CD4-positive, CD25-positive, alpha-beta regulatory T cell (primary cell): ENCODE measurements at regions not wholly inside any gene's neighbourhood (a gene's known extent, or its start where the extent isn't known, plus 50 kb on each side); places are given as distances from the start of the nearest gene placed in this dataset.

Experiments
- ATAC-seq, 2 donors: fragments of 150-1000 bp; cut with Tn5 transposase; one replicate each; pipeline ENCODE4 v1.10.0; 2021; ENCODE audit warnings: low read depth in 2 of 2, moderate number of reproducible peaks in 2 of 2, moderate library complexity in 1 of 2
- DNase-seq, 3 donors: peaks; one replicate each; pipeline versions ENCODE4 v3.0.0 to v3.0.0-alpha.2; 2012 to 2022; ENCODE audit warnings: mixed read lengths in 1 of 3
- H3K27ac ChIP-seq: one replicate; pipeline ENCODE4 v1.7.0; 2013; ENCODE audit warnings: mild to moderate bottlenecking, low read length; ENCODE audit not compliant: insufficient read depth, poor library complexity, severe bottlenecking
- H3K27me3 ChIP-seq: one replicate; pipeline ENCODE4 v1.7.0; 2013; ENCODE audit warnings: low read length; ENCODE audit not compliant: control insufficient read depth, insufficient read depth
- H3K36me3 ChIP-seq: one replicate; pipeline ENCODE4 v1.7.0; 2013; ENCODE audit warnings: mild to moderate bottlenecking, low read length, moderate library complexity; ENCODE audit not compliant: control insufficient read depth, insufficient read depth
- H3K4me1 ChIP-seq: 2 replicates; pipeline ENCODE4 v1.7.0; 2013; ENCODE audit warnings: mild to moderate bottlenecking, low read length; ENCODE audit not compliant: insufficient read depth, control insufficient read depth, poor library complexity, severe bottlenecking
- H3K4me3 ChIP-seq: one replicate; pipeline ENCODE4 v1.7.0; 2013; ENCODE audit warnings: low read depth, mild to moderate bottlenecking, low read length, moderate library complexity
- H3K9me3 ChIP-seq, 2 experiments: 1 replicate in 1 of 2; 2 replicates in 1 of 2; pipeline ENCODE4 v1.7.0; 2013; ENCODE audit warnings: low read length in 2 of 2, mild to moderate bottlenecking in 1 of 2, moderate library complexity in 1 of 2; ENCODE audit not compliant: control insufficient read depth in 2 of 2
- H3K27ac Mint-ChIP-seq, 3 donors: one replicate each; pipeline ENCODE4 v1.8.0; 2020 to 2022; ENCODE audit warnings: mild to moderate bottlenecking in 3 of 3, mixed read lengths in 3 of 3, moderate library complexity in 2 of 3
- H3K27me3 Mint-ChIP-seq: one replicate; pipeline ENCODE4 v1.8.0; 2022; ENCODE audit warnings: mild to moderate bottlenecking, mixed read lengths
- H3K36me3 Mint-ChIP-seq: one replicate; pipeline ENCODE4 v1.8.0; 2020; ENCODE audit warnings: mixed read lengths
- H3K4me1 Mint-ChIP-seq, 4 donors: one replicate each; pipeline ENCODE4 v1.8.0; 2020 to 2022; ENCODE audit warnings: mixed read lengths in 4 of 4, mild to moderate bottlenecking in 1 of 4
- H3K4me3 Mint-ChIP-seq, 4 donors: one replicate each; pipeline ENCODE4 v1.8.0; 2020 to 2022; ENCODE audit warnings: mild to moderate bottlenecking in 4 of 4, mixed read lengths in 4 of 4, moderate library complexity in 3 of 4
- H3K9me3 Mint-ChIP-seq, 7 donors: one replicate each; pipeline ENCODE4 v1.8.0; 2020 to 2022; ENCODE audit warnings: mixed read lengths in 7 of 7, mild to moderate bottlenecking in 3 of 7, moderate library complexity in 2 of 7

GRCh38 chr5:3794611-3795010, 199.0 kb downstream of the IRX1 start:
- H3K4me1 Mint-ChIP-seq = no peaks in the 10 kb centered on the region
- no peaks in the 10 kb centered on the region for H3K36me3 Mint-ChIP-seq
- no peak overlapping the region for H3K4me3 Mint-ChIP-seq
- Histone ChIP-seq H3K9me3 (peaks cover 0 to 8% of the 10 kb centered on the region in 2 experiments), H3K4me3 (no peak overlapping the region), H3K27me3 (no peaks in the 10 kb centered on the region), H3K27ac (no peak overlapping the region), H3K36me3 (no peaks in the 10 kb centered on the region), H3K4me1 (no peaks in the 10 kb centered on the region)
- ATAC-seq (no peak), DNase-seq (no peak)
- no peak overlapping the region for H3K27ac Mint-ChIP-seq
- H3K27me3 Mint-ChIP-seq = no peaks in the 10 kb centered on the region
- peaks cover 0 to 16% (median 8%) of the 10 kb centered on the region in 7 donors for H3K9me3 Mint-ChIP-seq

DNA sequence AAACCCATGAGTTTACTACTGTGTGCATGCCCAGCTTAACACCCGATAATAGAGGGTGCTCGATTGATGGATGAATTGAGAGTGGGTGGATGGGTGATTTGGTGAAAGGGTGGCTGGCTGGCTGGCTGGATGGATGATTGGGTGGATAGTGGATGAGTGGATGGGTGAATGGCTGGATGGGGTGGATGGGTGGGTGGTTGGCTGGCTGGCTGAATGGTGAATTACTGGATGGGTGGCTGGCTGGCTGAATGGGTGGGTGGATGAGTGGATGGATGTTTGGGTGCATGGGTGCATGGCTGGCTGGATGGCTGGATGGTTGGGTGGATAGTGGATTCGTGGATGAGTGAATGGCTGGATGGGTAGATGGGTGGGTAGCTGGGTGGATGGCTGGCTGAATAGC, 201.1 kb downstream of the IRX1 start:
- H3K36me3 ChIP-seq = no peaks in the 10 kb centered on the region
- no peak overlapping the region for H3K4me3 Mint-ChIP-seq
- H3K9me3 ChIP-seq = no peaks in the 10 kb centered on the region
- no peak for DNase-seq
- H3K4me1 ChIP-seq = no peaks in the 10 kb centered on the region
- H3K4me3 ChIP-seq = no peak overlapping the region
- peaks cover 0 to 29% (median 8%) of the 10 kb centered on the region in 7 donors for H3K9me3 Mint-ChIP-seq
- no peaks in the 10 kb centered on the region for H3K36me3 Mint-ChIP-seq
- no peak overlapping the region for H3K27ac Mint-ChIP-seq
- H3K27me3 ChIP-seq = no peaks in the 10 kb centered on the region
- no peaks in the 10 kb centered on the region for H3K27me3 Mint-ChIP-seq
- H3K4me1 Mint-ChIP-seq = no peaks in the 10 kb centered on the region
- no peak for ATAC-seq
- no peak overlapping the region for H3K27ac ChIP-seq

DNA sequence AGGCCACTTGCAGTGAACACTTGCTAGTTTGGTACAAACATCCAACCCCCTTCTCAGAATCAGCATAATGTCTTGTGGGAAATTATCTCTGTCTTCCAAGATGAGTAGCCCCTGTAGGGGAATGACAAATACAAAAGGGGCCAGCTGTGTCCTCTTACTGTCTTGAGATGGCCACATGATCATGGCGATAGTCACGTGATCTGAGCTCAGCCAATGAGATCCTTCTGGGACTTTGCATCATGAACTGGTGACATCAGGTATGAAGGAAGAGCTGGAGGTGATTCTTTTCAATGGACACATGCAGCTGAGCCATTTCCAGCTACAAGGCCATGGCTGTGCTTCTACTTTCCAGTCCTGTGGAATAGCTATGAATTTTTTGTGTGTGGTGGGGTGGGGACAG, 206.3 kb downstream of the IRX1 start:
- no peaks in the 10 kb centered on the region for H3K4me1 ChIP-seq
- DNase-seq (no peak), ATAC-seq (no peak)
- Mint-ChIP-seq H3K27me3 (no peaks in the 10 kb centered on the region), H3K27ac (no peak overlapping the region), H3K4me1 (no peaks in the 10 kb centered on the region), H3K36me3 (no peaks in the 10 kb centered on the region), H3K4me3 (no peak overlapping the region), H3K9me3 (peaks cover 0 to 15% (median 3%) of the 10 kb centered on the region in 7 donors)
- H3K9me3 ChIP-seq = peaks cover 0 to 1% of the 10 kb centered on the region in 2 experiments
- H3K4me3 ChIP-seq = no peak overlapping the region
- no peaks in the 10 kb centered on the region for H3K27me3 ChIP-seq
- no peaks in the 10 kb centered on the region for H3K36me3 ChIP-seq
- H3K27ac ChIP-seq = no peak overlapping the region

- H3K4me3 ChIP-seq = no peak overlapping the region
- DNase-seq (no peak), ATAC-seq (no peak)
- H3K27ac Mint-ChIP-seq = no peak overlapping the region
- no peaks in the 10 kb centered on the region for H3K27me3 ChIP-seq
- H3K4me1 ChIP-seq = no peaks in the 10 kb centered on the region
- no peaks in the 10 kb centered on the region for H3K27me3 Mint-ChIP-seq
- no peaks in the 10 kb centered on the region for H3K36me3 Mint-ChIP-seq
- no peak overlapping the region for H3K27ac ChIP-seq
- H3K9me3 Mint-ChIP-seq = peaks cover 3 to 24% (median 5%) of the 10 kb centered on the region in 7 donors
- H3K4me3 Mint-ChIP-seq = no peak overlapping the region
- no peaks in the 10 kb centered on the region for H3K36me3 ChIP-seq
- H3K9me3 ChIP-seq = peaks cover 1 to 3% of the 10 kb centered on the region in 2 experiments
- H3K4me1 Mint-ChIP-seq = no peaks in the 10 kb centered on the region
Observed at GRCh38 chr5:3809455-3809854, 213.8 kb downstream of the IRX1 start.

- ATAC-seq = no peak
- Mint-ChIP-seq H3K36me3 (no peaks in the 10 kb centered on the region), H3K27ac (no peak overlapping the region)
Observed at GRCh38 chr5:3811116-3811515, 215.5 kb downstream of the IRX1 start.

DNA sequence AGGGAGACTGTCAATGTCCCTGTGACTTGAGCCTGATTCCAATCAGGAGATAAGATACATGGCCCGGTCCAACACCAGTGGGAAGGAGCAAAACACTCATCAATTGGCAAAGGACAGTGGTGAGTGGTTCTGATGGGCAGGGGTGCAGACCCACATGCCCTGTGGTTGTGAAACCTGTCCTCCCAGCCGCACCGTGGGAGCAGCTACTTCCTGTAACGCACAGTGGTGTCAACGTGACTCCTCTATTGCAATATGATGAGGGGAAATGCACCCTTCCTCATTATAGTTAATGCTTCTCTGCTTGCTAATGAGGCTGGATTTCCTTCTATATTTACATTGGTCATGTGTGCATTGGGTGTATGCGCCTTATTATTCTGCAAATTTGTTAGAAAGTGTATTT, 223.0 kb downstream of the IRX1 start:
- Mint-ChIP-seq H3K27ac (no peak overlapping the region), H3K9me3 (peaks cover 0 to 12% (median 8%) of the 10 kb centered on the region in 7 donors), H3K4me3 (no peak overlapping the region), H3K27me3 (no peaks in the 10 kb centered on the region), H3K4me1 (no peaks in the 10 kb centered on the region), H3K36me3 (no peaks in the 10 kb centered on the region)
- ATAC-seq = no peak
- Histone ChIP-seq H3K27me3 (no peaks in the 10 kb centered on the region), H3K4me3 (no peak overlapping the region), H3K27ac (no peak overlapping the region), H3K4me1 (no peaks in the 10 kb centered on the region), H3K36me3 (no peaks in the 10 kb centered on the region), H3K9me3 (peaks cover 0 to 12% of the 10 kb centered on the region in 2 experiments)
- DNase-seq = no peak

More at GRCh38 chr5:3811116-3811515, 215.5 kb downstream of the IRX1 start:
- H3K36me3 ChIP-seq = no peaks in the 10 kb centered on the region
- no peak overlapping the region for H3K4me3 Mint-ChIP-seq
- no peaks in the 10 kb centered on the region for H3K4me1 Mint-ChIP-seq
- no peaks in the 10 kb centered on the region for H3K27me3 Mint-ChIP-seq
- no peaks in the 10 kb centered on the region for H3K4me1 ChIP-seq
- no peak overlapping the region for H3K27ac ChIP-seq
- DNase-seq = no peak
- no peaks in the 10 kb centered on the region for H3K27me3 ChIP-seq
- H3K9me3 ChIP-seq = peaks cover 0 to 12% of the 10 kb centered on the region in 2 experiments
- peaks cover 3 to 24% (median 5%) of the 10 kb centered on the region in 7 donors for H3K9me3 Mint-ChIP-seq
- no peak overlapping the region for H3K4me3 ChIP-seq

DNA sequence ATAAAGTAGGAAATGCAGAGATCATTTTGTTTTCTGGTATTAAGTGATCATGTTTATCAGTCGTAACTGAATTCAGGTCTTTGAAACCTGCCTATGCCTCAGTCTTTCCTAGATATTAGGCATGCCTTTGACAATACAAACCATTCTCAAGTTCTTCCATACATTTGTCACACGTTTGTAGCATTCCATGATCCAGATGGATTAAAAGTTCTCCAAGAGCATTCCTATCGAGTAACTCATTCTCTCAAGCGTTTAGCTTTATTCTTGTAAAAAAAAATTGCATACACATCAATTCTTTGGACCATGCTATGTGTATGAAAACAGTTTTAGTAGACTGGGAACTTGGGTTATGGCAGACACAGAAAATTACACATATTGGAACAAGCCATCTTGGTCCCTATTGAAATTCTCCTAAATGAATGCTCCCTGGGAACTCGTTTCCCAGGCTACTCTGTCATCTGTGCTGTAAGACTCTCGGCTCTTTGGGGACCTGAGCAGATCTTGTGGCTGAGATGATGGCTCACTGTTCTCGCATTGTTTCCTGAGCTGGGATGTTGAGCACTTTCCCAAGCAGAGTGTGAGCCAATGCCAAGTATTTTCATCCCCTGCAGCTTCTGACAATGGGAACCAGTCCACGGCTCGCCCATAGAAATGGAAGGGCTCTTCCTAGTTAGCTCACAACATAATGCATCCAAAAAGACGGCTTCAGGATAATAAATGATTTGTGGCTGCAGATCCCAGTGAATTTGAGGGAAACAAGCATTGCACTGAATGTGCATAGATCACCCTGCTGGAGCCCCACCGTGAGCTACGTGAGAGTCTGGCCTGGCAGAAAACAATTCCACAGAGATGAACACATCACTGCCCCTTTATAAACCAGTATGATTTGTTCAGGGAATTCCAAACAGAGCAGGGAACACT, 230.2 kb downstream of the IRX1 start:
- H3K27me3 ChIP-seq = no peaks in the 10 kb centered on the region

DNA sequence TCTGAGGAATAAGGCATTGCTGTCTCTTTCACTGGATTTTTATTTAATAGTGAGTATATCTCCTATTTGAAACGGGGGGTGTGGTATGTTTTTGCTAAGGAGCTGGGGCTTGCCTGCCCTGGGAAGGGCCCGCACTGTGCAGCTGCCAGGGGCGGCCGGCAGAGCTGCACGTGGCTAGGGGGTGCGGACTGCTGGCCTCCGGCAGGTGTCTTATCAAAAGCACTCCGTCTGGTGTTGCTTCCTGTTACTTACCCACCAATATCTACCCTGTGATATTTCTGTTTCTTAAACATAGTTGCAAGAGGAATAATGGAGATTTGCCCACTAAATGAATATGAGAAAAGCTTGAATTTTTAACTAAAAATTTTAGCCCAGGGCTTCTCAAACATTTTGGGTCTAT, 232.0 kb downstream of the IRX1 start:
- Mint-ChIP-seq H3K4me3 (no peak overlapping the region), H3K27me3 (no peaks in the 10 kb centered on the region), H3K27ac (no peak overlapping the region), H3K9me3 (peaks cover 0 to 15% (median 5%) of the 10 kb centered on the region in 7 donors), H3K36me3 (no peaks in the 10 kb centered on the region), H3K4me1 (no peaks in the 10 kb centered on the region)
- no peaks in the 10 kb centered on the region for H3K27me3 ChIP-seq
- H3K9me3 ChIP-seq = peaks cover 0 to 4% of the 10 kb centered on the region in 2 experiments
- ATAC-seq (no peak), DNase-seq (no peak)
- no peak overlapping the region for H3K4me3 ChIP-seq
- H3K27ac ChIP-seq = no peak overlapping the region
- no peaks in the 10 kb centered on the region for H3K4me1 ChIP-seq
- H3K36me3 ChIP-seq = no peaks in the 10 kb centered on the region

More for the DNA sequence above, 230.2 kb downstream of the IRX1 start:
- Mint-ChIP-seq H3K36me3 (no peaks in the 10 kb centered on the region), H3K27me3 (no peaks in the 10 kb centered on the region), H3K9me3 (peaks cover 0 to 13% (median 6%) of the 10 kb centered on the region in 7 donors), H3K4me1 (no peaks in the 10 kb centered on the region), H3K4me3 (no peak overlapping the region), H3K27ac (no peak overlapping the region)
- H3K4me1 ChIP-seq = no peaks in the 10 kb centered on the region
- H3K36me3 ChIP-seq = no peaks in the 10 kb centered on the region
- no peak for DNase-seq
- ATAC-seq = no peak
- H3K27ac ChIP-seq = no peak overlapping the region
- no peak overlapping the region for H3K4me3 ChIP-seq
- peaks cover 0 to 4% of the 10 kb centered on the region in 2 experiments for H3K9me3 ChIP-seq
